A673 (cell line): ENCODE measurements at regions not wholly inside any gene's neighbourhood (a gene's known extent, or its start where the extent isn't known, plus 50 kb on each side); places are given as distances from the start of the nearest gene placed in this dataset.

Experiments
- BruUV-seq: library from RNA; stranded (reverse); fragments of 400-500 nt; replicated peaks from 2 replicates; lab custom pipeline; 2021; lab: Mats Ljungman, UMichigan
- CTCF ChIA-PET: fragments of 300-600 bp; sonication (Branson Sonifier 250); formaldehyde crosslinking; loops from one replicate; lab custom pipeline; 2022; ENCODE audit warnings: antibody characterized with exemption; lab: Charles Lee
- POLR2A ChIA-PET: fragments of 300-600 bp; sonication (Branson Sonifier 250); formaldehyde crosslinking; loops from one replicate; lab custom pipeline; 2022; ENCODE audit warnings: antibody characterized with exemption; ENCODE audit not compliant: low non-redundant PET; lab: Charles Lee
- DNase-seq: peaks from one replicate; pipeline ENCODE4 v3.0.0-alpha.2; 2015; ENCODE audit warnings: low spot score
- H3K27ac ChIP-seq: fragments of 200-600 bp; sonication (generic); 2 replicates; pipeline ENCODE4 v1.5.1; 2016; ENCODE audit warnings: mixed run types, low read depth, mild to moderate bottlenecking, mixed read lengths, antibody characterized with exemption, low read length; ENCODE audit not compliant: poor library complexity, severe bottlenecking
- H3K27me3 ChIP-seq: fragments of 200-600 bp; sonication (generic); replicated peaks from 2 replicates; pipeline ENCODE4 v1.6.1; 2017; ENCODE audit warnings: mixed run types, low read depth, mild to moderate bottlenecking, mixed read lengths, antibody characterized with exemption, low read length; ENCODE audit not compliant: insufficient read depth, poor library complexity
- H3K36me3 ChIP-seq: fragments of 200-600 bp; sonication (generic); 2 replicates; pipeline ENCODE4 v1.6.1; 2016; ENCODE audit warnings: mixed run types, mild to moderate bottlenecking, mixed read lengths, antibody characterized with exemption, low read length; ENCODE audit not compliant: insufficient read depth, poor library complexity, severe bottlenecking
- H3K4me1 ChIP-seq: fragments of 200-600 bp; sonication (generic); 2 replicates; pipeline ENCODE4 v1.6.1; 2017; ENCODE audit warnings: mixed run types, mild to moderate bottlenecking, mixed read lengths, antibody characterized with exemption, low read length; ENCODE audit not compliant: insufficient read depth, poor library complexity, severe bottlenecking
- H3K4me3 ChIP-seq: fragments of 200-600 bp; sonication (generic); 2 replicates; pipeline ENCODE4 v1.5.1; 2016; ENCODE audit warnings: low read depth, mixed run types, mild to moderate bottlenecking, mixed read lengths, low read length; ENCODE audit not compliant: poor library complexity, severe bottlenecking
- H3K9me3 ChIP-seq: fragments of 200-600 bp; sonication (generic); 2 replicates; pipeline ENCODE4 v1.6.1; 2016; ENCODE audit warnings: mixed run types, low read depth, mild to moderate bottlenecking, mixed read lengths, antibody characterized with exemption, low read length; ENCODE audit not compliant: poor library complexity, severe bottlenecking
- EZH2 ChIP-seq: fragments of 200-600 bp; sonication (generic); IDR thresholded peaks from 2 replicates; pipeline ENCODE4 v1.6.1; 2017; ENCODE audit warnings: borderline replicate concordance, low read depth, mild to moderate bottlenecking, mixed read lengths, antibody characterized with exemption, low read length; ENCODE audit not compliant: poor library complexity, severe bottlenecking
- intact Hi-C: fragments of 100-400 bp; cut with micrococcal nuclease; formaldehyde crosslinking; loops from one replicate; pipeline ENCODE4 v1.10.0; 2022; ENCODE audit not compliant: unreplicated experiment
- TF ChIP-seq, protein P1 (sequence below): fragments of 300-800, 200-600 bp; sonication (generic); conservative IDR thresholded peaks from 2 replicates; pipeline ENCODE4 v1.5.1; 2017; ENCODE audit warnings: low read depth, mild to moderate bottlenecking, antibody characterized with exemption, low read length, moderate library complexity, mixed read lengths

DNA sequence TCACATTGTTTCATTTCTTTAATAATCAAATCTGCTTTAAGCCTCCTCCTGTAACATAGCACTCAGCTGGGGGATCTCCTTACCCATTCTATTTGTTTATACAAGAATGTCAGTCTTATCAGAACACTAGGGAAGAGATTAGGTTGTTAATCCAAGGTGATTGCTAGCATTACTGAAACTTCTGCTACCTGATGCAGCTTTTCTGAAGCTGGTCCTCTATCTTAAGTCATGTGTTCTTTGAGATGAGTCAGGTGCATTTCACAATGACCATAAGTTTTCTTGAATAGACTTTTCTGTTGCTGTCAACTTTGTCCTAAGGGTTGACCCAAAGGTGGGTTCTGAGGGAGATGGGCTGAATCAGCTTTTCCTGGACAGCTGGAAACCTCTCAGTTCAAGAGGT is 60.7 kb upstream of the SYNCRIP start:
- TF ChIP-seq, protein P1, sequence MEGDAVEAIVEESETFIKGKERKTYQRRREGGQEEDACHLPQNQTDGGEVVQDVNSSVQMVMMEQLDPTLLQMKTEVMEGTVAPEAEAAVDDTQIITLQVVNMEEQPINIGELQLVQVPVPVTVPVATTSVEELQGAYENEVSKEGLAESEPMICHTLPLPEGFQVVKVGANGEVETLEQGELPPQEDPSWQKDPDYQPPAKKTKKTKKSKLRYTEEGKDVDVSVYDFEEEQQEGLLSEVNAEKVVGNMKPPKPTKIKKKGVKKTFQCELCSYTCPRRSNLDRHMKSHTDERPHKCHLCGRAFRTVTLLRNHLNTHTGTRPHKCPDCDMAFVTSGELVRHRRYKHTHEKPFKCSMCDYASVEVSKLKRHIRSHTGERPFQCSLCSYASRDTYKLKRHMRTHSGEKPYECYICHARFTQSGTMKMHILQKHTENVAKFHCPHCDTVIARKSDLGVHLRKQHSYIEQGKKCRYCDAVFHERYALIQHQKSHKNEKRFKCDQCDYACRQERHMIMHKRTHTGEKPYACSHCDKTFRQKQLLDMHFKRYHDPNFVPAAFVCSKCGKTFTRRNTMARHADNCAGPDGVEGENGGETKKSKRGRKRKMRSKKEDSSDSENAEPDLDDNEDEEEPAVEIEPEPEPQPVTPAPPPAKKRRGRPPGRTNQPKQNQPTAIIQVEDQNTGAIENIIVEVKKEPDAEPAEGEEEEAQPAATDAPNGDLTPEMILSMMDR: no peak
- no peak for TF ChIP-seq EZH2
- intact Hi-C loops: no loop called here
- ChIA-PET POLR2A (no interaction called here), CTCF (no interaction called here)
- no TSS peak for BruUV-seq
- no peaks in the 10 kb centered on the region for H3K4me1 ChIP-seq
- no peak overlapping the region for H3K4me3 ChIP-seq
- no peaks in the 10 kb centered on the region for H3K36me3 ChIP-seq
- H3K9me3 ChIP-seq: no peaks in the 10 kb centered on the region
- H3K27me3 ChIP-seq: no peaks in the 10 kb centered on the region
- no peak for DNase-seq
- H3K27ac ChIP-seq: no peak overlapping the region
